HK-2 (cell line): ENCODE measurements at regions not wholly inside any gene's neighbourhood (a gene's known extent, or its start where the extent isn't known, plus 50 kb on each side); places are given as distances from the start of the nearest gene placed in this dataset.

ENCODE experiments used
- DNase-seq: peaks from one replicate; pipeline ENCODE4 v3.0.0-alpha.2; 2018; ENCODE audit not compliant: unreplicated experiment

- DNase-seq: no peak
Observed at GRCh38 chr7:15857026-15857425, 170.5 kb upstream of the MEOX2 start.

GRCh38 chr7:15856311-15856710, 169.8 kb upstream of the MEOX2 start:
- DNase-seq: no peak

DNA sequence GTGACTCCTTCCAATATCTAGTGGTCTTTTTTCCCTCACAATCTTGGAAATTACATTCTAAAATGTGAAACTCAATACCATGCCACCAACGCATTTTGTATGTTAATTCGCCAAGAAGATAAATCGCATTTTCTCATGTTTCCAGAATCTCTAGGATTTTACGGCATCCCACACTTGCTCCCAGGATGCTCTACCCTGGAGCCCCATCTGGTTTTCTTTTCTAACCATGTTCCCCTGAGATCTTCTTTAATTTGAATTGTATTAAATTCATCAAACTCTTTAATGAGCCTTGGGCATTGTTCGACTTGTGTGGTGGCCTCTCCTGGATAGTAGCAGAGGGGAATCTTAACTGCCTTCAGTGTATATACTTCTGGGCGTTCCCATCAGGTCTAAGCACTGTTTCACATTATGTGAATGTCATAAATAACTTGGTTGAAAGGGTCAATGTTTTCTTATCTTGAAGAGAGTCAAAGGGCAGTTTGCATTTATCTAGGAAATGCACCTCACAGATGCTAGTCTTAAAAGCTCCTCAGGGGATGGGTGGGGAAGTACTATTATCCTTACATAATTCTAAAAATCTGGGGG, 169.1 kb upstream of the MEOX2 start:
- DNase-seq: no peak

GRCh38 chr7:15854841-15855524, 168.5 kb upstream of the MEOX2 start:
- no peak for DNase-seq

GRCh38 chr7:15853832-15854470, 167.5 kb upstream of the MEOX2 start:
- DNase-seq: no peak

GRCh38 chr7:15851201-15851600, 164.7 kb upstream of the MEOX2 start:
- DNase-seq: no peak

DNA sequence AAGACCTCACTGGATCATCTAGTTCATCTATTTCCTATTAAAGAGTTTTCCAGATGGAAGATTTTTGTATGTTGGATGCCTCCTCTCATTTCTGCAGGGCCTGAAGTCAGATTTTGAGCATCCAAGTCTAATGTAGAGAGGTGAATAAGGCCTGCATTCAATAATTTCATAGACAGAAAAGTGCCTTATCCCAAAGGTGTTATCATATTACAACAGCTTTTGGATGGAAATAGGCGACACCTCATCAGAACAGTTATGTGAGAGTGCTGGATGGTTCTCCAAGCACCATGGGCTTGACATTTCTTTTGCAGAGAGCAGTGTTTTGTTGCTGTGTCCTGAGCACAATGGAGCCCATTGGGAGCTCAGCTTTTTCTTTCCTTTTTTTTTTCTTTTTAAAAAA, 162.4 kb upstream of the MEOX2 start:
- no peak for DNase-seq

DNA sequence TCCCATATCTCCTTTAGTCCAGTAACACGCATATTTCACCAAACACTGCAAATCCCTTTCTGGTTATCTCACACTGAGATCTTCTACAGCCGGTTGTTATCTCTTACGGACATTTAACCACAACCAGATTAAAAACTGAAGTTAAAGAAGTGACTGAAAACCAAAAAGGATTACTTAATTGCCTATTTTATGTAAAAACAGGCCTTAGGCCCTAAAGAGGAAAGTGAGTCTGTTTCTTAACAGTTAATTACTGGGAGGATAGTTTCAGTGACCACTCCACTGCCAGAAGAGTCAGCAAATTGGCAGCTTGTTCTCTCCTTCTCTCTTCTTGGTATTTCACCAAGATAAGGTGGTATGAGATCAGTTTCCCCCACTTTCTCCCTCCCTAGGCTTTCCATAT, 161.9 kb upstream of the MEOX2 start:
- no peak for DNase-seq

DNA sequence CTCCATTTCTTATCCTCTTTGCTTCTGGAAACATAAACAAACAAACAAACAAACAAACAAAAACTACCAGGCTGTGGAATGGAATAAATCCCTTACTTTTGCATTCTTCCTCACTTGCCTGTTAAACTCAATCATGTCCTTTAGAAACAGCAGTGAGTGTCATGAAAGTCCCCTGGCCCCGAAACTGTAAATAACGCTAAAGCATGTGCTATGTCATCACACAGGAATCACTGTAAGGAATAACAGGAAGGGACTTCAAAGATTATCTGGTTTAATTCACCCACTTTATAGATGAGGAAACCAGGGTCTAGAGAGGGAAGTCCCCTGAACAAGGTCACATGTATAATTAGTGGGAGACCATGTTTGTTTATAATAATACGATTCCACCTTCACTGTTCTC, 159.4 kb upstream of the MEOX2 start:
- DNase-seq: no peak

- DNase-seq: no peak
Observed at GRCh38 chr7:15845461-15845860, 159.0 kb upstream of the MEOX2 start.

DNA sequence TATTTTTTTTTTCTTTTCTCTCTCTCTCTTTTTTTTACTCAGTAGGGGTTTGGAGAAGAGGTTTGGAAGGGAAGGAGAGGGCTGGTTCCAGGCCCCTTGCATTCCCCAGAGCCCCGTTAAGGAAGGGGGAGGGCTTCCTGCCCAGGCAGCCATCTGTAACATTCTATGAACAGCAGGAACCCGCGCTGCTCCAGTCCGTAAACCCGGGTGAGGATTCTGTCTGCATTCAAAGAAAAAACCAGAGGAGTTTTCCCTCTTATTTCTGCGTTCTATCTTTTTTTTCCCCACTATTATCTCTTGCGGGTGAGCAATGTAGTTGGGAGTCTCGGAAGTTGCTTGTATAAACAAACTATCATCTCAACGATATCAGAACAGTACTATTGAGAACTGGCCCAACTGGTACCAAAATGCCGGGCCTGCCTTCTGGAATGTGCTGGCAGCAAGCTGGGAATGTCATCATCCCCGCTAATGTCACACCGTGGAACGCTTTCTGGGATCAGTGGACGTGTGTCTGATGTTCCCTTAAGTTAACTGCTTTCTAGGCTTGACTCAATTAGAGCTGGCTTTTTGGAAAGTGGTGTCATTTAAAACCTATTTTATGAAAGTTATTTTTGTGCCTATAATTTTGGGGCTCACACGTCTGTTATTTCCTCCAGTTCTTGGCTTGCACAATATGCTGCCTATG, 153.1 kb upstream of the MEOX2 start:
- no peak for DNase-seq

GRCh38 chr7:15838265-15838664, 151.8 kb upstream of the MEOX2 start:
- DNase-seq: no peak

DNA sequence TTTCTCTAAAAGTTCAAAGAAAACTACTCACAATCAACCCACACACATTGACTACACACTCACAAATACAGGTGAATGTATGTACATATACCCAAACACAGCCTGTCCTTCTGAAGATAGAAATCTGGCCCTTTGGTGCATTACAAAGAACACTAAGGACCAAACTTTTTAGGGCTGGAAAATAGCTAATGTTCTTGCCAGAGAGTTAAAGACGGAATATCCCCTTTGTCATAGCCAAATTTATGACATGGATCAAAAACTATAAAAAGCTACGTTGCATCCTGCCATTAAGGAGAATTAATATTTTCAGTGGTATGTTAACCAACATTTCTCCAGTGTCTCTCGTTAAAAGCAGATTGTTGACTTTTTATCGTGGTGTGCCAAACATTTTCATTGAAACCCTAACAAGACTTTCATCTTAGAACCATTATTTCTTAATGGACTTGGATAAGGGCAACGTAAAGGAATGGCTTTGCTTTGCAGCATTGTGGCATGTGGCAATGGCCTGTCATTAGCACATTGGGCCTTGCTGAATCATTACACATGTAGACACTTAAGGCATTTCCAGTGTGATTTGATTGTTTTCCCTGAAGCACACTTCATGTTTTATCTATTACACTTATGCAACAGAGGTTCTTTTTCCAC, 150.9 kb upstream of the MEOX2 start:
- no peak for DNase-seq

DNA sequence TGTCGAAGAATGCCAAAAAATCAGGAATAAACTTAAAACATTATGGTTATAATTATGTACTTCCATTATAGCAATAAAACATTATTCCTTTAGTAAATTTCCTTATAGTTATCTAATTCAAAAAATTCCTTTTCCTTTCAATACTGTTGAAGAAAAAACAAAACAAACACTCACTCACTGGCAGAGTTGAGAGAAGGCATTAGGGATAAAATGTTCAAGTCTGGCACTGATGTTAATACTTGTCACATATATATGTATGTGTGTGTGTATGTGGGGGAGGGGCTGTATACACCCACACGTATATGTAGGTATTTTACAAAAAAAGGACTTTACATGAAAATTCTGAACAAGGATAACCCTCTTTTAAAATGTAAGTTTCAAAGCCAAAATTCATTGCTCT, 150.2 kb upstream of the MEOX2 start:
- no peak for DNase-seq

DNA sequence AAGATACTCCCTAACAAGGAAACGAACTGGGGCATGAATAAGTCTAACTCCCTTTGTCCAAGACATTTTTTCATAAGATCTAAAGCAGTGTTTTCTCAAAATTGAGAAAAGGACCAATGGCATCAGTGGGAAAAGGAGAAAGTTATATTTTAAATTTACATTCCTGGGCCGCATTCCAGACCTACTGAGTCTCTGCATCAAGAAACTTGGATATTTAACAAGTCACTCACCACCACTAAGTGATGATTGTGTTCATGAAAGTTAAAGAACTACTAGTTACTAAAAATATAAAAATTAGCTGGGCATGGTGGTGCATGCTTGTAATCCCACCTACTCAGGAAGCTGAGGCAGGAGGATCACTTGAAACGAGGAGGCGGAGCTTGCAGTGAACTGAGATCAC, 149.6 kb upstream of the MEOX2 start:
- DNase-seq: peak; percentile 10

GRCh38 chr7:15834446-15834845, 148.0 kb upstream of the MEOX2 start:
- DNase-seq: no peak

DNA sequence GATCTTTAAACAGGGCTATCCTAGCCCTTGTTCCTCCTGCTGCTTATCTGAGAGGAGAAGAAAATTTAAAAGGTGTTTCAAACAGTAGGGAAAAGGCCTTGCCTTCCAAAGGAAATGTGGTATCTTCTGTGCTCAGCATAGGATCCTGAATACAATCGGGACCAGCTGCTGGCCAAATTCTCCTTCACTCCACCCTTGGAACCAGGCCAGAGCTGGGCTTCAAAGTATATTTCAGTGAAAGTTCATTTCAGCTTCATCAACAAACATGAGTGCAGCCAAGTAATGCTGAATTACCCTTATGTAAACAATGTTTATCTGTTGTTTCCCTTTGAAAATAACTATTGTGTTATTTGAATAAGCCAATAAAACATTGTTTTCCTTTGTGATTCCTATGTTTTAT, 146.5 kb upstream of the MEOX2 start:
- no peak for DNase-seq

DNA sequence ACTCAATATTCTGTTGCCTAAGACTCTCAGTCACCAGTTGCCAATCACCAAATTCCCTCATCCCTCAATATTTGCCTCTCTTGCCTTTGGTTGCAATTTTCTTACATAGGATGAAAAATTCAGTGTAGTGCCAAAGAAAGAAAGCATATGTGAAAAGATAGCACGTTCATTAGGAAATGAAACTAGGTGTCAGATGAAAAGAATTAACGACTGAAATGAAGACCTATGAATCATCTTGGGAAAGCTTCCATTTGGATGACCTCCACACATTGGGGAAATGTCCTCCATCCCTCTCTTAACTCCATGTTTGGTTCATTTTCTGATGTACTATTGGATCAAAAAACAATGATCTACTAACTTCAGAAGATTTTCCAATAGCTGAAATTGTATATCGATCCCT, 145.1 kb upstream of the MEOX2 start:
- no peak for DNase-seq

DNA sequence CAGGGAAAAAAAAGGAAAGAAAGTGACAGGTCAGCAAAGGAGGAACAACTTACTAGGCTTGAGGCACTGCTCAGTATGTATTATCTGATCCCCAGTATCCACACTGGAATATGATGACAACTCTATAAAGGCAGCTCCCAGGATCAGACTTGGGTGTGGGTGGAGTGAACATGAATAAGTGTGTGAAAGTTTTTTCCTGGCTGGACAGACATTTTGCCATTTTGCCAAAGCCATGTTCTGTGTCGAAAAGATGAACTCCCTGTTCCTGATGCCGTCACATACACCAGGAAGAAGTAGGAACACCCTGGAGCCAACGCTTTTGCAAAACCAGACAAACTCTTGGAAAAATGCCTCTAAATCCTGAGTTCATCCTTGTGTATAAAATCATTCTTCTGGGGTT, 143.2 kb upstream of the MEOX2 start:
- no peak for DNase-seq

- DNase-seq: no peak
Observed at GRCh38 chr7:15828881-15829280, 142.4 kb upstream of the MEOX2 start.

- DNase-seq: no peak
Observed at GRCh38 chr7:15821484-15822427, 135.3 kb upstream of the MEOX2 start.
